ENCODE measurements at regions not wholly inside any gene's neighbourhood (a gene's known extent, or its start where the extent isn't known, plus 50 kb on each side); places are given as distances from the start of the nearest gene placed in this dataset.

- DNase-seq (ENCODE audit: low read depth in 4 of 4, low spot score in 2 of 4), result no peak
These were observed 188.3 kb upstream of the MEOX2 start for GRCh38 chr7:15874774-15875173.

DNA sequence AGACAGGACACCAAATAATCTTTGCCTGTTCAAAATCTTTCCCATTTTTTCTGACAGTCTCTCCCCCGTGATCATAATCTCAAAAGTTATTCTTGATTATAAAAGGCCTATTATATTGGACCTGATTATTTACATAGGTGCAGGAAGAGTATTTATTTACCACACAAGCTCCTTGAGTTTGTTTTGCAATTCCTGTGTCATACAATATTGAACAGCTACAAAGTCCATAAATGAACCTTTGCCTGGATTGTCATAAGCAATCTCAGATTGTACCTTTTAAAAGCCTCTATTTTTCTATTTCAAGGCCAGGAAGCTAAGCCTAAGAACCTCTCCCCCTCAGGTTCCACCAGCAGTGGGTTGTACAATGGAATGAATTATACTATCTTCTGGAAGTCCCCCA lies 183.9 kb upstream of the MEOX2 start:
- no peak for DNase-seq (ENCODE audit: low read depth in 4 of 4, low spot score in 2 of 4)

GRCh38 chr7:15867441-15867840 lies 181.0 kb upstream of the MEOX2 start:
- DNase-seq (ENCODE audit: low read depth in 4 of 4, low spot score in 2 of 4), result no peak

GRCh38 chr7:15866753-15867152 lies 180.3 kb upstream of the MEOX2 start:
- DNase-seq (ENCODE audit: low read depth in 4 of 4, low spot score in 2 of 4), result no peak

DNA sequence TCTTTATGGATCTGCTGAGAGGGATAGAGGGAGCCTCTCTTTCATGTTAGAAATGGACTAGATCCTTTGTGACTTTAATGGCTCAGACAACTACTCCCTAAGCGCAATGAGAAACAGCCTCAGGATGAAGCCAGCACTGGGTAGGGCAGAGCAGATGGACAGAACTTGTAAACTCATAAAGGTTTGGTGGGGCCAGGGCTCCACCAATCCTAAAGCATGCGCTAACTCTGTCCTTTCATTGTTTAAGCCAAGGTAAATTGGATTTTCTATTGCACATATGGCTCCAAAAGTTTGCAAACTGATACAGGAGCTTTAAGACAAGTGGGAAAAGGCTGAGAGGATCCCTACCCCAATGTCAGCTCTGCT lies 178.1 kb upstream of the MEOX2 start:
- no peak for DNase-seq (ENCODE audit: low read depth in 4 of 4, low spot score in 2 of 4)

DNA sequence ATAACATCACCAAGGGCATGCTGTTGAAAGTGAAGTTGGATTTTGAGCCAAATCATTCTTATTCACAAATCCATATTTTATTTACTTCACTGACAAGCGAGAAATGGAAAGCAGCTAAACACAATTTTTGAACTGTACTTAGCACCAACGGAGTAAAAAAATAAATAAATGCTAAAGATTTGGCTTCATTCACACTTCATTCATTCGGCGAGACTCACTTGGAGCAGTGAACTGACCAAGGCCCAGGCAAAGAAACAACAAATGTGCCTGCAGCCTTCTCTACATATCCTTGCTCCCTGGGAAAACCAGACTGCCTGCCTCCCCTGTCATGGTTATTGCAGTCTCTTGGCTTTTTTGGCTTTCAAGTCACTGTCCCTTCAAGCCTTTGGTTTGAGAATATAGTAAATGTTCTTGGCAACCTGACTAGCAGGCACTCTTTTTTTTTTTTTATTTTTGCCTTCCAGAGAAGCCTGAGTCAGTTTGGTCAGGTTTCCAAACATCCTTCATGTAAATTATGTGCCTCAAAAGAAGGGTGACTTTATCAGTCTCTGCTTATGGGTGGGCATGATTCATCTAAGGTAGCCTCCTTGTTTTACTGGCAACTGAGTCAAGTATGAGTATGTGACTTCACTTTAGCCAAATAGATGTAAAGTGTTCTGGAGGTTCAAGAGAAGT lies 177.6 kb upstream of the MEOX2 start:
- no peak for DNase-seq (ENCODE audit: low read depth in 4 of 4, low spot score in 2 of 4)

DNA sequence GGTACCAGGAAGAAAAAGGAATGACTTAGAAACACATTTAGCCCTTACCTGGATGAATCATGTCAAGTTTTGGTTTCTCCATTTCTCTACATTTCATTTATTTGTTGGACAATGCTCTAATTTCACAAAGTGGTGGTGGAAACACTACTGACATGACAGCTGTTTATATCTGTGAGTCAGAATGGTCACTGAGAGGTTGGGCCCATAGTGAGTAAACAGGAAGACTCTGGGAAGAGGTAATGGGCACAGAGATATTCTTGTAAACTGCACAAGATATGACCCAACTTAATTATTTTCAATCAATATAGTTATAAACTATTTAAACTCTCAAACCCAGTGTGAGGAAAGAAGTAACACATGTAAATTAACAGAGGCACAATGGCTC lies 176.3 kb upstream of the MEOX2 start:
- no peak for DNase-seq (ENCODE audit: low read depth in 4 of 4, low spot score in 2 of 4)

DNA sequence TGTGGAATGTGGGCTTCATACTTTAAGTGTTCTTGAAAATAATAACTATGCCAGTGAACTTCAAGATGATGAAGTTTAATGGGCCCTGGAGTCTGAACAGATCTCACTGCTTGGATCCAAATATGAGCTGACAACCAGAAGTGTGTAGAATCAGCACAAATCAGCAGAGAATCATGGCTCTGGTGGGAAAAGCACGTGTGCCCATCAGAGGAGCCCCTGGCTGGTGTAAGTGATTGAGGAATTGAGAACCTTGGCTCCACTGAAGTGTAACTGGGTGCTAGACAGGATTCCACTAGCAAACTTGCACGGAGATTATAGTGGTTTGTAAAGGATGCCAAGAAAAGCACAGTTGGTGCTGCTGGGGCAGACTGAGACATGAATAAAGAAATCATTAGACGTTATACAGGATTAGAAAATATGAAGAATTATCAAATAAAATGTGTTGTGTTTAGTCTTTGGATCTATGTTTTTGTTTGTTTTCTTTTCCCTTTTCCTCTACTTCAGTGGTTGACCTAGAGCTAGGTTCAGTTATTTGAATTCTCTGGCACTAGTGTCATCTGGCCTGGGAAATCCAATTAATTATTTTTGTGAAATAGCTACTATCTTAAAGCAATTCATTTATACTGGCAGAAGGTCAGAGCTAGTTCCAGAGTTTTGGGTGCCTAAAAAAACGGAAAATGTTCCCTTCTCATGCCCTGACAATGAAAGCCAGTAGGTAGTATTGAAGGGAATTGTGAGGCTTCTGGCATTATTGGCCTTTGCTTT lies 175.7 kb upstream of the MEOX2 start:
- DNase-seq (ENCODE audit: low read depth in 4 of 4, low spot score in 2 of 4), result no peak

DNA sequence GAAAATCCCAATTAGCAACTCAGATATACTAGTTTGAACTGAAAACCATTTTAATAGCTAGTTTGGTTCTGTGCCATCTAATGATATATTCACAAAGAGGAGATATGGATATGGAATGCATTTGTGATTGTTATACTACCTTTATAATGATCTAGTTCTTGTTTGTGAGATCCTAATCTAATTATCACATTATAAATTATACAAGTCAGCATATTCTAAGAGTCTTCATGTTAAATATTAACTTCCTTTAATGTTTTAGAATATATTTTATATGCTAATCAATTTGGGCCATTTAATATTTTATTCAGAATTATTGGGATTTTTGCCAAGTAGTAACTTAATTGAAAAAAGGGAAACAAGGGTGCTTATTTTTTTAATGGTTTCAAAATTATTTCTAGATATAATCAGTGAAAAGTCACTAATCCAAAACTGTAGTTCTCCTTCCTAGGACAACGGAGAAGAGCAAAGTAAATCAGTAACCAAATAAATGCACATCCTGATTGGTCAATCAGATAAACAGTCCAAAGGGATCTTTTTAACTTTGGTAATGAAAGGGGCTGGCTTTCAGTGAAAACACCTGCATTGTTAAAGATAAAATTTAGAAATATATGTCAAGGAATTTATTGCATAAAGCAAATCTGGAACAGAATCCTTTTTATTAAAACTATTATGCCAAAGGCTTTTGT lies 173.9 kb upstream of the MEOX2 start:
- no peak for DNase-seq (ENCODE audit: low read depth in 4 of 4, low spot score in 2 of 4)

- no peak for DNase-seq (ENCODE audit: low read depth in 4 of 4, low spot score in 2 of 4)
These were observed 170.5 kb upstream of the MEOX2 start for GRCh38 chr7:15857026-15857425.

DNA sequence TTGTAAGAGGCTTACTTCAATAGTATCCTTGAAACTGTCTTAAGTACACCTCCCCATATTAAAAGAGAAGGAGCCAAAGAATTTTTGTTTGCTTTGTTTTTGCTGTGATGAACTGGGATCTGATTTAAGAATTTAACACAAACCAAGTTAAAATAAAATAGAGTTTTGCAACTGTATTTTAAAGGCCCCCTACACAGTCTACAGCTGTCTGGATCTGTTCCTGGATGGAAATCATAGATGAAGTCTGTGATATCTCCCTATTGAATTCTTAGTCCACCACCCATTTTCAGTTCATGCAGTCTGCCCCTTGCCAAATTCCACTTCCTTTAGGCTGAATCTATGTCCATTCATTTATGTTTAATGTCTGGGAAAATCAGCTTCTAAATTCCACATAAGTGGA lies 169.8 kb upstream of the MEOX2 start:
- DNase-seq (ENCODE audit: low read depth in 4 of 4, low spot score in 2 of 4), result no peak

DNA sequence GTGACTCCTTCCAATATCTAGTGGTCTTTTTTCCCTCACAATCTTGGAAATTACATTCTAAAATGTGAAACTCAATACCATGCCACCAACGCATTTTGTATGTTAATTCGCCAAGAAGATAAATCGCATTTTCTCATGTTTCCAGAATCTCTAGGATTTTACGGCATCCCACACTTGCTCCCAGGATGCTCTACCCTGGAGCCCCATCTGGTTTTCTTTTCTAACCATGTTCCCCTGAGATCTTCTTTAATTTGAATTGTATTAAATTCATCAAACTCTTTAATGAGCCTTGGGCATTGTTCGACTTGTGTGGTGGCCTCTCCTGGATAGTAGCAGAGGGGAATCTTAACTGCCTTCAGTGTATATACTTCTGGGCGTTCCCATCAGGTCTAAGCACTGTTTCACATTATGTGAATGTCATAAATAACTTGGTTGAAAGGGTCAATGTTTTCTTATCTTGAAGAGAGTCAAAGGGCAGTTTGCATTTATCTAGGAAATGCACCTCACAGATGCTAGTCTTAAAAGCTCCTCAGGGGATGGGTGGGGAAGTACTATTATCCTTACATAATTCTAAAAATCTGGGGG lies 169.1 kb upstream of the MEOX2 start:
- no peak for DNase-seq (ENCODE audit: low read depth in 4 of 4, low spot score in 2 of 4)

- no peak for DNase-seq (ENCODE audit: low read depth in 4 of 4, low spot score in 2 of 4)
These were observed 168.5 kb upstream of the MEOX2 start for GRCh38 chr7:15854841-15855524.

DNA sequence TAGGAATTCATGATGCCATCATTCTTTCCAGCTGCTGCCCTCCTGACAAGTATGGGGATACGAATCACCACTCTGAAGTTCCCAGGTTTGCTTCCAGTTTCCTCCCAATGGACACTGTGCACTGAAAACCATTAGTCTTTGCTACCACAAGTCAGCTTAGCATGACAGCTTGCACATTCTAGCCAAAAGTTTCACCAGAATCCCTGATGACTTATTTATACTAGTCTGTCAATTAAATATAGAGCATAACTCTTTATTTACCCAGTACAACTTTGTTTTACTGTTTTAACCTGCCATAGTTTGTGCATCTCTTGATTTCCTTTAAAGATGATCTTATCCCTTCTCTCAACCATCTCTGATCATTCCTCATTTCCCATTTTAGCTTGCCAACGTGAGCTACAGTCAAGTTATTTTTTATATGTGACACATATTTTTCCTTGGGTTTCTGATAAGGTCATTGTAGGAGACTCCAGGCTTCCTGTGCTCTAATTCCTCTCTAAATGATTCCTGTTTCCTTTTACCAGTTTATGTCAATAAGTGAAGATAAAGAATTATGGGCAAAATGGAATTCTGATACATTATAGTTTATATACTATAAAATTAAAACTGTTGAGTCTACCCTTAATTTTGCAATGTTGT lies 167.5 kb upstream of the MEOX2 start:
- DNase-seq (ENCODE audit: low read depth in 4 of 4, low spot score in 2 of 4), result no peak

DNA sequence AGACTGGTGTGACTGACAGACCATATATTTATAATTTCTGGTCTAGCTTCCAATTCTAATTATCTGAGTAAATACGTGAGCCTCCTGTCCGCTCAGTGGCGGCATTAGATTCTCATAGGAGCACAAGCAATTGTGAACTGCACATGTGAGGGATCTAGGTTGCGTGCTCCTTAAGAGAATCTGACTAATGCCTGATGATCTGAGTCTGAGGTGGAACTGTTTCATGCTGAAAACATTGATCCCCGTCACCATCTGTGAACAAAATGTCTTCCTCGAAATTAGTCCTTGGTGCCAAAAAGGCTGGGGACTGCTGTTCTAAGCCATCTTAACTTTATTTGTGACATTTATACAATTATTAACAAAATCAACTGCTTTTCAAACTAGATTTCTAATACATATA lies 164.7 kb upstream of the MEOX2 start:
- no peak for DNase-seq (ENCODE audit: low read depth in 4 of 4, low spot score in 2 of 4)

DNA sequence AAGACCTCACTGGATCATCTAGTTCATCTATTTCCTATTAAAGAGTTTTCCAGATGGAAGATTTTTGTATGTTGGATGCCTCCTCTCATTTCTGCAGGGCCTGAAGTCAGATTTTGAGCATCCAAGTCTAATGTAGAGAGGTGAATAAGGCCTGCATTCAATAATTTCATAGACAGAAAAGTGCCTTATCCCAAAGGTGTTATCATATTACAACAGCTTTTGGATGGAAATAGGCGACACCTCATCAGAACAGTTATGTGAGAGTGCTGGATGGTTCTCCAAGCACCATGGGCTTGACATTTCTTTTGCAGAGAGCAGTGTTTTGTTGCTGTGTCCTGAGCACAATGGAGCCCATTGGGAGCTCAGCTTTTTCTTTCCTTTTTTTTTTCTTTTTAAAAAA lies 162.4 kb upstream of the MEOX2 start:
- DNase-seq (ENCODE audit: low read depth in 4 of 4, low spot score in 2 of 4), result no peak

DNA sequence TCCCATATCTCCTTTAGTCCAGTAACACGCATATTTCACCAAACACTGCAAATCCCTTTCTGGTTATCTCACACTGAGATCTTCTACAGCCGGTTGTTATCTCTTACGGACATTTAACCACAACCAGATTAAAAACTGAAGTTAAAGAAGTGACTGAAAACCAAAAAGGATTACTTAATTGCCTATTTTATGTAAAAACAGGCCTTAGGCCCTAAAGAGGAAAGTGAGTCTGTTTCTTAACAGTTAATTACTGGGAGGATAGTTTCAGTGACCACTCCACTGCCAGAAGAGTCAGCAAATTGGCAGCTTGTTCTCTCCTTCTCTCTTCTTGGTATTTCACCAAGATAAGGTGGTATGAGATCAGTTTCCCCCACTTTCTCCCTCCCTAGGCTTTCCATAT lies 161.9 kb upstream of the MEOX2 start:
- DNase-seq (ENCODE audit: low read depth in 4 of 4, low spot score in 2 of 4), result no peak

DNA sequence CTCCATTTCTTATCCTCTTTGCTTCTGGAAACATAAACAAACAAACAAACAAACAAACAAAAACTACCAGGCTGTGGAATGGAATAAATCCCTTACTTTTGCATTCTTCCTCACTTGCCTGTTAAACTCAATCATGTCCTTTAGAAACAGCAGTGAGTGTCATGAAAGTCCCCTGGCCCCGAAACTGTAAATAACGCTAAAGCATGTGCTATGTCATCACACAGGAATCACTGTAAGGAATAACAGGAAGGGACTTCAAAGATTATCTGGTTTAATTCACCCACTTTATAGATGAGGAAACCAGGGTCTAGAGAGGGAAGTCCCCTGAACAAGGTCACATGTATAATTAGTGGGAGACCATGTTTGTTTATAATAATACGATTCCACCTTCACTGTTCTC lies 159.4 kb upstream of the MEOX2 start:
- DNase-seq (ENCODE audit: low read depth in 4 of 4, low spot score in 2 of 4), result no peak

- no peak for DNase-seq (ENCODE audit: low read depth in 4 of 4, low spot score in 2 of 4)
These were observed 159.0 kb upstream of the MEOX2 start for GRCh38 chr7:15845461-15845860.

DNA sequence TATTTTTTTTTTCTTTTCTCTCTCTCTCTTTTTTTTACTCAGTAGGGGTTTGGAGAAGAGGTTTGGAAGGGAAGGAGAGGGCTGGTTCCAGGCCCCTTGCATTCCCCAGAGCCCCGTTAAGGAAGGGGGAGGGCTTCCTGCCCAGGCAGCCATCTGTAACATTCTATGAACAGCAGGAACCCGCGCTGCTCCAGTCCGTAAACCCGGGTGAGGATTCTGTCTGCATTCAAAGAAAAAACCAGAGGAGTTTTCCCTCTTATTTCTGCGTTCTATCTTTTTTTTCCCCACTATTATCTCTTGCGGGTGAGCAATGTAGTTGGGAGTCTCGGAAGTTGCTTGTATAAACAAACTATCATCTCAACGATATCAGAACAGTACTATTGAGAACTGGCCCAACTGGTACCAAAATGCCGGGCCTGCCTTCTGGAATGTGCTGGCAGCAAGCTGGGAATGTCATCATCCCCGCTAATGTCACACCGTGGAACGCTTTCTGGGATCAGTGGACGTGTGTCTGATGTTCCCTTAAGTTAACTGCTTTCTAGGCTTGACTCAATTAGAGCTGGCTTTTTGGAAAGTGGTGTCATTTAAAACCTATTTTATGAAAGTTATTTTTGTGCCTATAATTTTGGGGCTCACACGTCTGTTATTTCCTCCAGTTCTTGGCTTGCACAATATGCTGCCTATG lies 153.1 kb upstream of the MEOX2 start:
- DNase-seq (ENCODE audit: low read depth in 4 of 4, low spot score in 2 of 4), result peak in 2 of 4 donors; percentile 28 to 36
